ENCODE measurements at regions not wholly inside any gene's neighbourhood (a gene's known extent, or its start where the extent isn't known, plus 50 kb on each side); places are given as distances from the start of the nearest gene placed in this dataset.

- intact Hi-C loops (cut with DNase I; ENCODE audit: low total_unique reads), result no loop called here
- Histone ChIP-seq H3K27ac (no peak overlapping the region), H3K27me3 (peaks cover 19% of the 10 kb centered on the region), H3K9me3 (peaks cover 0 to 3% of the 10 kb centered on the region in 2 donors), H3K36me3 (no peaks in the 10 kb centered on the region), H3K4me3 (no peak overlapping the region), H3K4me1 (no peaks in the 10 kb centered on the region)
- in situ Hi-C loops (cut with MboI; ENCODE audit: low pct_ligation_motif_present in 1 of 4, low pct_unique_long_range_greater_than_20kb in 1 of 4, low sequenced_read_pairs in 3 of 4), result no loop called here
- 86 to 90% methylated on average over 8 to 17 of the region's 17 CpGs for WGBS, 2 donors (ENCODE audit: low coverage in 1 of 2)
- no peak for DNase-seq
- TF ChIP-seq POLR2AphosphoS5 (IDR thresholded peaks at IDR 0.05) (no peak), POLR2A (IDR thresholded peaks at IDR 0.05) (no peak), EP300 (IDR thresholded peaks at IDR 0.05; ENCODE audit: low read depth) (no peak), CTCF (IDR thresholded peaks at IDR 0.05) (no peak)
Observed at GRCh38 chr2:239457586-239458445, 57.0 kb upstream of the HDAC4 start.

GRCh38 chr2:239456940-239457339 lies 56.1 kb upstream of the HDAC4 start:
- no peak for DNase-seq

GRCh38 chr2:239455436-239456203 lies 54.8 kb upstream of the HDAC4 start:
- 89 to 90% methylated on average over 6 to 17 of the region's 17 CpGs for WGBS, 2 donors (ENCODE audit: low coverage in 1 of 2)
- no peak overlapping the region for H3K4me3 ChIP-seq
- H3K27me3 ChIP-seq, result peaks cover 19% of the 10 kb centered on the region
- H3K9me3 ChIP-seq, result peaks cover 0 to 3% of the 10 kb centered on the region in 2 donors
- no peaks in the 10 kb centered on the region for H3K36me3 ChIP-seq
- no peak overlapping the region for H3K27ac ChIP-seq
- intact Hi-C loops (cut with DNase I; ENCODE audit: low total_unique reads) (no loop called here), in situ Hi-C loops (cut with MboI; ENCODE audit: low pct_ligation_motif_present in 1 of 4, low pct_unique_long_range_greater_than_20kb in 1 of 4, low sequenced_read_pairs in 3 of 4) (no loop called here)
- no peak for DNase-seq
- H3K4me1 ChIP-seq, result no peaks in the 10 kb centered on the region
- TF ChIP-seq EP300 (IDR thresholded peaks at IDR 0.05; ENCODE audit: low read depth) (no peak), POLR2A (IDR thresholded peaks at IDR 0.05) (no peak), POLR2AphosphoS5 (IDR thresholded peaks at IDR 0.05) (no peak), CTCF (IDR thresholded peaks at IDR 0.05) (no peak)

More at GRCh38 chr2:239456940-239457339, 56.1 kb upstream of the HDAC4 start:
- in situ Hi-C loops (cut with MboI; ENCODE audit: low pct_ligation_motif_present in 1 of 4, low pct_unique_long_range_greater_than_20kb in 1 of 4, low sequenced_read_pairs in 3 of 4), result no loop called here
- intact Hi-C loops (cut with DNase I; ENCODE audit: low total_unique reads), result no loop called here
- no peaks in the 10 kb centered on the region for H3K36me3 ChIP-seq
- H3K27ac ChIP-seq, result no peak overlapping the region
- peaks cover 19% of the 10 kb centered on the region for H3K27me3 ChIP-seq
- WGBS, 2 donors (ENCODE audit: low coverage in 1 of 2), result 80% methylated on average over 5 of the region's 5 CpGs; no CpG with 5 or more reads in 1 of the 2 donors
- H3K4me3 ChIP-seq, result no peak overlapping the region
- no peaks in the 10 kb centered on the region for H3K4me1 ChIP-seq
- H3K9me3 ChIP-seq, result peaks cover 0 to 3% of the 10 kb centered on the region in 2 donors
- TF ChIP-seq POLR2A (IDR thresholded peaks at IDR 0.05), result no peak
- no peak for TF ChIP-seq EP300 (IDR thresholded peaks at IDR 0.05; ENCODE audit: low read depth)
- TF ChIP-seq CTCF (IDR thresholded peaks at IDR 0.05), result no peak
- TF ChIP-seq POLR2AphosphoS5 (IDR thresholded peaks at IDR 0.05), result no peak

- H3K9me3 ChIP-seq, result peaks cover 0 to 3% of the 10 kb centered on the region in 2 donors
- 83% methylated on average over 2 of the region's 2 CpGs for WGBS, 2 donors (ENCODE audit: low coverage in 1 of 2)
Observed at GRCh38 chr2:239454507-239454906, 53.7 kb upstream of the HDAC4 start.

More at GRCh38 chr2:239454507-239454906, 53.7 kb upstream of the HDAC4 start:
- intact Hi-C loops (cut with DNase I; ENCODE audit: low total_unique reads) (no loop called here), in situ Hi-C loops (cut with MboI; ENCODE audit: low pct_ligation_motif_present in 1 of 4, low pct_unique_long_range_greater_than_20kb in 1 of 4, low sequenced_read_pairs in 3 of 4) (no loop called here)
- Histone ChIP-seq H3K4me3 (no peak overlapping the region), H3K36me3 (no peaks in the 10 kb centered on the region), H3K27me3 (peaks cover 19% of the 10 kb centered on the region), H3K4me1 (no peaks in the 10 kb centered on the region), H3K27ac (no peak overlapping the region)
- no peak for DNase-seq
- no peak for TF ChIP-seq CTCF (IDR thresholded peaks at IDR 0.05)
- TF ChIP-seq POLR2A (IDR thresholded peaks at IDR 0.05), result no peak
- no peak for TF ChIP-seq EP300 (IDR thresholded peaks at IDR 0.05; ENCODE audit: low read depth)
- TF ChIP-seq POLR2AphosphoS5 (IDR thresholded peaks at IDR 0.05), result no peak
